NCI-H187 (cell line): ENCODE measurements at regions not wholly inside any gene's neighbourhood (a gene's known extent, or its start where the extent isn't known, plus 50 kb on each side); places are given as distances from the start of the nearest gene placed in this dataset.

Source experiments
- DNase-seq, 2 experiments: peaks; one replicate each; lab custom pipeline; 2025; lab: John Stamatoyannopoulos, UW

GRCh38 chr12:27179400-27180214 lies 64.5 kb upstream of the STK38L start:
- DNase-seq = no peak

GRCh38 chr12:27180906-27181505 lies 63.1 kb upstream of the STK38L start:
- DNase-seq = no peak

GRCh38 chr12:27183342-27183741 lies 60.7 kb upstream of the STK38L start:
- no peak for DNase-seq

- no peak for DNase-seq
Measured at GRCh38 chr12:27185234-27186021, 58.7 kb upstream of the STK38L start.

GRCh38 chr12:27186022-27186839 lies 57.9 kb upstream of the STK38L start:
- no peak for DNase-seq

- DNase-seq = no peak
Measured at GRCh38 chr12:27187697-27188096, 56.4 kb upstream of the STK38L start.

- no peak for DNase-seq
Measured at GRCh38 chr12:27190761-27191160, 53.3 kb upstream of the STK38L start.

GRCh38 chr12:27191531-27191930 lies 52.6 kb upstream of the STK38L start:
- DNase-seq = no peak

GRCh38 chr12:27192118-27192802 lies 51.8 kb upstream of the STK38L start:
- no peak for DNase-seq

- DNase-seq = no peak
Measured at GRCh38 chr12:27193106-27193505, 51.0 kb upstream of the STK38L start.

GRCh38 chr12:27193854-27194544 lies 50.1 kb upstream of the STK38L start:
- no peak for DNase-seq
